ENCODE measurements at regions not wholly inside any gene's neighbourhood (a gene's known extent, or its start where the extent isn't known, plus 50 kb on each side); places are given as distances from the start of the nearest gene placed in this dataset.
A peak's percentile ranks its signal among the peaks of the same experiment; 100 is the strongest.

DNA sequence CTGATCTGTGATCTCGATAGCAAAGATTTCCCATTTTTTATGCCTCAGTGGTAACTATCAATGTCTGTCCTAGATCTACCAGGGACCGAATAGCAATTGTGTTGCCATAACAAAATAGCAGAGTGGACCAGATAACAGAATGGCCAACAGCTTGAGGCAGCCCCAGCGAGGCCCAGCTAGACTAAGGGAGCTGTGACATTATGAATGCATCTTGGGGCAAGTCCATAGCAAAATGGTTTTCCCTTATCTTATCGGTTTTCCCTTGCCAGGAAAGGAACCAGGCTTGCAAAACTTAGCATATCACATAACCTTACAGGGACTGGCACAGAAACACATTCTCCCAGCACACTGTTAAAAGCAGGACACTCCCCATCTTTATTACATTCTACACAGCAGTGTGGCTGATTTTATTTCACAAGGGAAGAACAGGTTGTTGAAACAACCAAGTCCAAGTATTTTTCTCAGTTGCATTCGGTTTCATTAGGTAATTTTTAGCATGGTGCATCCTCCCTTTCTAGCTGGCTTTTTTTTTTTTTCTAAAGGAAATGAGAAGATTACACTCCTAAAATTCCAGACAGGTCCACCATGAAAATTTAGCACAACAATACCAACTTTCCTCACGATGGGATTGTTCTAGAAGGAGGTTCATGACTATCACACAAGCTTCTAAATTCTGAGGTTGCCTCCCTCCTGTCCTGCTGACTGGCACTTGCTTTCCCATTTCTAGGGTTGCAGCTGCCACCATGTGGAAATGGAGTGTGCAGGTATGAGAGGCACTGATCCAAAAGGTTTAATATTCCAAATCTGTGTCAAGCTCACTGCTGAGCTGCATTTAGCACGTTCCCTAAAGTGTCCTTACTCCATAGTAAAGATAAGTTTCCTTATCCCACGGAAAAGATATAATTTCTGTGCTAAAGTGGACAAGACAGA, 97.0 kb upstream of the SLC35G4 start (continued):
- TF ChIP-seq, protein P1, sequence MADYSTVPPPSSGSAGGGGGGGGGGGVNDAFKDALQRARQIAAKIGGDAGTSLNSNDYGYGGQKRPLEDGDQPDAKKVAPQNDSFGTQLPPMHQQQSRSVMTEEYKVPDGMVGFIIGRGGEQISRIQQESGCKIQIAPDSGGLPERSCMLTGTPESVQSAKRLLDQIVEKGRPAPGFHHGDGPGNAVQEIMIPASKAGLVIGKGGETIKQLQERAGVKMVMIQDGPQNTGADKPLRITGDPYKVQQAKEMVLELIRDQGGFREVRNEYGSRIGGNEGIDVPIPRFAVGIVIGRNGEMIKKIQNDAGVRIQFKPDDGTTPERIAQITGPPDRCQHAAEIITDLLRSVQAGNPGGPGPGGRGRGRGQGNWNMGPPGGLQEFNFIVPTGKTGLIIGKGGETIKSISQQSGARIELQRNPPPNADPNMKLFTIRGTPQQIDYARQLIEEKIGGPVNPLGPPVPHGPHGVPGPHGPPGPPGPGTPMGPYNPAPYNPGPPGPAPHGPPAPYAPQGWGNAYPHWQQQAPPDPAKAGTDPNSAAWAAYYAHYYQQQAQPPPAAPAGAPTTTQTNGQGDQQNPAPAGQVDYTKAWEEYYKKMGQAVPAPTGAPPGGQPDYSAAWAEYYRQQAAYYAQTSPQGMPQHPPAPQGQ (CRISPR knock-in tag; IDR thresholded peaks at IDR 0.05; ENCODE audit: borderline replicate concordance), result no peak
- TF ChIP-seq PBX2 (CRISPR knock-in tag; IDR thresholded peaks at IDR 0.05) (no peak), ERF (CRISPR knock-in tag; IDR thresholded peaks at IDR 0.05) (0 out of 2 replicates have a peak, but pooled peaks have one; percentile 38), SMC3 (IDR thresholded peaks at IDR 0.05; ENCODE audit: low read length) (peak; percentile 98), MAFK (conservative IDR thresholded peaks at IDR 0.05 in 1 of 2, IDR thresholded peaks at IDR 0.05 in 1 of 2; ENCODE audit: low read length in 2 of 2) (peak; percentile 33 to 44; a peak in 1 of 4 replicates), ZNF768 (CRISPR knock-in tag; IDR thresholded peaks at IDR 0.05) (no peak), GLI4 (CRISPR knock-in tag; IDR thresholded peaks at IDR 0.05; ENCODE audit: borderline replicate concordance) (no peak), RXRB (CRISPR knock-in tag; IDR thresholded peaks at IDR 0.05; ENCODE audit: borderline replicate concordance) (no peak), KLF11 (CRISPR knock-in tag; IDR thresholded peaks at IDR 0.05) (no peak), ADNP (CRISPR knock-in tag; IDR thresholded peaks at IDR 0.05) (no peak)
- TF ChIP-seq, protein P2, sequence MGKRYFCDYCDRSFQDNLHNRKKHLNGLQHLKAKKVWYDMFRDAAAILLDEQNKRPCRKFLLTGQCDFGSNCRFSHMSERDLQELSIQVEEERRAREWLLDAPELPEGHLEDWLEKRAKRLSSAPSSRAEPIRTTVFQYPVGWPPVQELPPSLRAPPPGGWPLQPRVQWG (CRISPR knock-in tag; IDR thresholded peaks at IDR 0.05; ENCODE audit: borderline replicate concordance, low read depth), result no peak
